Fibroblast of skin of abdomen (primary cell): ENCODE measurements at regions not wholly inside any gene's neighbourhood (a gene's known extent, or its start where the extent isn't known, plus 50 kb on each side); places are given as distances from the start of the nearest gene placed in this dataset.

ENCODE experiments used
- DNase-seq: peaks from one replicate; pipeline ENCODE4 v3.0.0-alpha.2; 2013

GRCh38 chr6:91683240-91683639 is 1096.4 kb upstream of the MAP3K7 start:
- no peak for DNase-seq

GRCh38 chr6:91681296-91681695 is 1094.4 kb upstream of the MAP3K7 start:
- DNase-seq = no peak

- DNase-seq = no peak
These were observed 1092.0 kb upstream of the MAP3K7 start for GRCh38 chr6:91678679-91679446.

- no peak for DNase-seq
These were observed 1085.3 kb upstream of the MAP3K7 start for GRCh38 chr6:91672201-91672600.

DNA sequence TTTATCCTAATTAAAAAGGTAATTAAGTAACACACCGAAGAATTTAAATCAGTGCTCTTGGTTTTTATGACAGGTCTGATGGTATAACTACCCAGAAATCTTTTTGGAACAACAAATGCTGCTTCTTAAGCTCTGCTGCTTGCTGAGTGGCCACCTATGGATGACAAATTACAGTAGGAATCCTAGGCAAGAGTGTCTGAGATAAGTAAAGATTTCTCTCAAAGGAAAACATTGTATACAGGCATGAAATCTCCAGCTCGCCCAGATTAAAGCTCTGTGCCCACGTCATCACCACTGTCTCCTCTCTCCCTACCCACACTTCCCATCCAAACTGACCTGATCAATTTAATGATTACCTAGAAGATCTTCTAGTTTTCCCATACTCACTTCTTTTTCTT is 1083.0 kb upstream of the MAP3K7 start:
- DNase-seq = no peak

DNA sequence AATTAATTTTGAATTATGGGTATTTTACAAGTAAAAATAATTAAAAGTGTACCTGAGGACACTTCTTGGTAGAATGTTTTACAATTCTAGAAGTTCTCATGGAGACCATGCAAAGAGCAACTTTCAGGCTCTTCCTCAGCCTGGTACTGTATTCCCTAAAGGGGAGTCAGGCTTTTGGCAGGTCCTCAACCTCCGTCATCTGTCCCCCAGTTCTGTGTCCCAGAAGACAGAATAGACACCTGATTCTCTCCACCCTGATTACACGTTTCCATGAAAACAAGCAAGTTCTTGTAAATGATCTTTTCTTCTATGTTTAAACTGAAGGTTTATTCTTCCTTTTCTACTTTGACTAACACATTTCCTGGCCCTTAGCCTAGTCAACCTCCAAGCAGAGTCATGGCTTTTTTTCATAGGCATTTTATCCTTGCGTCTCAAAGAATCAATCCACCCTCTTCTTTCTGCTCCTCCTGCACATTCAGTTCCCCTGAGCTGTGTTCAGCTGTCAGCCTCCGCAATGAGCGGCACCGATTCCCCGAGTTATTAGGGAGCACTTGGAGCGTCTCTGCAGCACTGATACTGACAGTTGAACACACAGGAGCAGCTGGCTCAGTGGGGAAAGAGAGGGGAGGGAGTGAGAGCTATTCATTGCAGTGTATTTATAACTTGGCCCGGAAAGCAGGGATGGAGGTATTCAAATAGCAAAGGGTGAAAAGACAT is 1082.4 kb upstream of the MAP3K7 start:
- DNase-seq = no peak

- DNase-seq = no peak
These were observed 1080.7 kb upstream of the MAP3K7 start for GRCh38 chr6:91667596-91667995.

DNA sequence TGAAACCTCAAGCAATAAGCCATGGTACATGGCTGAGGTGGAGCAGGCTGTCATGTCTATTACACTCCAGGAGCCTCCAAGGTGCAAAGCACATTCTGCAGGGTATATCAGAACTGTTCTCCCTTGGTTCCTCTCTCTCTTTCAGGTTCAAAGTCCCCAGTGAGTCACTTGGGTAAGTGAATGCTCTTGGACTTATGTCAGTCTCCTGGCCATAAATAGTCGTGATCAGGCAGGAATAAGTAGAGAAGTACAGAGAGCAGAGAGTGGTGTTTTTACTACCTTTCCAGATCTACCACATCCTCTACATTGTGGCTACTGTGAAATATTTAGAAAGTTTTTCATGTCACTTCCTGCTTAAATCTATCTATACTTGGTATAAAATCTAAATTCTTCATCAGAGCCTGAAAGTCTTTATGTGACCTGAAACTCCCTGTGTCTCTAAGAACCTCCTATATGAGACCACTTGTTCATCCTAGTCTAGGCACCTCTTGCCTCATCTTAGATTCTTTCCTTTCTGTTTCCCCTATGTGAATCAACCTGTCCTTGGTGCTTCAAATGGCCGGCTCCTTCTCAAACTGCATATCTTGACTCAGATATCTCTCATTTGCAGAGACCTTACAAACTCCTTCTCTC is 1077.6 kb upstream of the MAP3K7 start:
- DNase-seq = no peak

DNA sequence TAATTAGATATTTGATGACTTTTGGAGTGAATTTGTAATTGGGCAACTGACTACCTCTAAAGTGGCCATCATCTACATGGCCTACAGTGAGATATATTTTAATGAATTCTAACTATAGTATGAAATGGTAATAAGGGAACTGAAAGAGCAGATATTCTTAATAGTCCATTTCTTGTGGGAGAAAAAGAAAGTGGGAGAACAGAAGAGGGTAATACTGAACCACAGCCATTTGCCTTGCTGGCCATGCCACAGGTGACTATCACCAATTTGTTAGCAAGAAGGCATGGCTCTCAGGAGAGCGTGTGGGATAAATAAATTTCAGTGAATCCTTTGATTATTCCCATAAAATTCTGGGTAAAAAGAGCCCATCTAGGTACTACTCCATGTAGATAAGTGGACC is 1074.0 kb upstream of the MAP3K7 start:
- DNase-seq = no peak

GRCh38 chr6:91659891-91660290 is 1073.0 kb upstream of the MAP3K7 start:
- no peak for DNase-seq

DNA sequence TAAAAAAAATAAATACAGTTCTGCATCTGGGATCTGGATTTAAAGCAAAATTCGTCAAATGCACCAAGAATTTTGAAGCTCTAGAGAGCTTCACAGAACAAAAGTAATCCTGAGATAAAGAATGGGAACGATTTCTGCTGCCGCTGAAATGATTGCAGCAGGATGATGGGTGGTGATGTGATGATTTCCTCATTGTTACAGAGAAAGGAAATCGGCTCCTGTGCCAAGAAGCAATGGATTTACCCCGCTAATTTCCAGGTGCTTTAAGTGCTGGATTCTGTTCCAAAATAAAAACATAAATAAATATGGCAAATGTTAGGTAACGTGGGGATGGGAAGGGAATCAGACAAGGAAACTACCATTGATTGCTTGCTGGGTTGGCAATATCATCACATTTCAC is 1067.9 kb upstream of the MAP3K7 start:
- no peak for DNase-seq

GRCh38 chr6:91654357-91654756 is 1067.5 kb upstream of the MAP3K7 start:
- no peak for DNase-seq

DNA sequence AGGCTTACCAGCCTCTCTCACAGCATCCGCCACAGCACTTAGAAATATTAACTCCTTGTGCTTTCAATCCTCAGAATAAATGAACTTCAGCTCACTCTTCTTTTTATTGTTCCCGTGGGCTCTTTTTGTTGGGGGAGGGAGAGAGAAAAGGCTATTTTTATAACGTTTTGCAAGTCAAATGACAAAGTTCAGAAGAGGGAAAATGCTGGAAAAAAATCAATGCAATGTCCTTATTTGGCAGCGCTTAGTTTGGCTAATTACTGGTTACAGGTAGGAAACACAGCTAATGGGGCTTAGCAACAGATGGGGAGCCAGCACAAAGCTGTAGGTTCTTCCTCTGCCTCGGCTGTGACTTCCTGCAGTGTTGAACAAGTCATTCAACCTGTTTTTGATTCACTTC is 1067.0 kb upstream of the MAP3K7 start:
- DNase-seq = no peak

DNA sequence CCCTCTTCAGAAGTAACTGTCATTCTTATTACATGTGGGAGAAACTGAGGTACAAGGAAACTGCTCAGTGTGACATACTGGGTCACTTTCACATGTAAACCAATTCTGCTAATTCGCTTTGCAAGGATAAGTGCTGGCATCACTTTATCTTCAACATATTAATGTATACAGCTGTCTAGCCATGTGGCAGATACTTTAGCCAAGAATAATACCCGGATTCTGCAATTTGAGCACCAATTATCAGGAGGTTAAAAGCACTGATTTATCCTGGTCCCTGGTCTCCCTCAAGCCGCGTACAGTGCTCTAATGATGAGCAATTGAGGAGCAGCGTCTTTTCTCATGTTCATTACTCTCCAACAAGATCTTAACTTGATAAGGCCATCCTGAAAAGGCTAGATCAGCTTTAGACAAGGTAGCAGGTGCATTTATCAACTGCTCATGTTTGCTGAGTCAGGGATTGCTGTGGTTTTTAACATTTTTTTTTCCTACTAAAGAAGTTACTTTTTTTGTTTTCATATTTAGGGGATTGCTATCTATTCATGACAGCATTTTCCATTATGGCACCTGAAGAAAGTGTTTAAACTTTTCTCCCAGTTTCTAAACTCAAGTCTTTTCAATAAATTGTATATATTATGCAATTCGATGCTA is 1066.3 kb upstream of the MAP3K7 start:
- DNase-seq = no peak

GRCh38 chr6:91646649-91647048 is 1059.8 kb upstream of the MAP3K7 start:
- no peak for DNase-seq

DNA sequence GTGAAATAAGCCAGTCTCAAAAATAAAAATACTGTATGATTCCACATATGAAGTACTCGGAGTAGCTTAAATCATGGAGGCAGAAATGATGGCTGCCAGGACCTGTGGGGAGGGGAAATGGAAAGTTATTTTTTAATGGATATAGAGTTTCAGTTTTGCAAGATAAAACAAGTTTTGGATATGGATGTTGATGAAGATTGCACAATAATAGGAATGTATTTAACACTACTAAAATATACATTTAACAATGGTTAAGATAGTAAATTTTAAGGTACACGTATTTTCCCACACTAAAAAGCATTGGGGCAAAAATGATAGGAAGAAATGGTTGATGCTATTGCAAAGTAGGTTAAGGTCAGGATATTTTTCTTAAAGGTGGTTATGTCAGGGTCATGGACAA is 1058.9 kb upstream of the MAP3K7 start:
- DNase-seq = no peak

GRCh38 chr6:91637217-91637616 is 1050.3 kb upstream of the MAP3K7 start:
- DNase-seq = no peak

- DNase-seq = no peak
These were observed 1047.9 kb upstream of the MAP3K7 start for GRCh38 chr6:91634791-91635190.

DNA sequence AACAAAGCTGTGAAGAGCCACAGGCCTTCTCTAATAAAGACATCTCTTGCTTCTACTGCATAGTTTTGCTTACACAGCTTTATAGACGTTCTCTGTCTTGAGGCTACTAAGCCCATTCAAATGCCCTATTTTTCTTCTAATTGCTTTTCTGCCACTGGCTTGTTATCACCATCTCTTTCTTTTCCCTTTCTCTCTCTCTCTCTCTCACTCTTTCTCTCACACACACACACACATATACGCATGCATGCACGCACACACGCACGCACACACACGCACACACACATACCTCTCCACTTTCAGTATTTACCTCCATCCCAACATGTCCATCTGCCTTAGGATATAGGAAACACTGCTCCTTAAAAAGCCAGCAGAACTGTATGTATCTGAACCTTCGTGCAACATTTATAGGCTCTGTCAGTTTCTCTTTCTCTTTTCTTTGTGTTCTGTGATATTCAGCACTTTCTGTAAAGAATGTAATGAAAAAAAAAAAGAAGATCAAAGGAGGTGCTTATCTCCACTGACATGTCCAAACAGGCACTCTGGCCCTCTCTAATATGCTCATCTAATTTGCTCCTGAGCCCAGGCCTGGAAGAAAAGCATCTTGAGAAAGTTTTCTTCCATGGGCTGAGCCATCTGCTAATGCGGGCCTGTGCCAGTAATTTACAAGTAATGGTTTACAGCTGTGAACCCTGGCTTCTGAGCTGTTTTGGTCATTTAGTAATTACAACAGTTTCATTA is 1046.7 kb upstream of the MAP3K7 start:
- DNase-seq = no peak

DNA sequence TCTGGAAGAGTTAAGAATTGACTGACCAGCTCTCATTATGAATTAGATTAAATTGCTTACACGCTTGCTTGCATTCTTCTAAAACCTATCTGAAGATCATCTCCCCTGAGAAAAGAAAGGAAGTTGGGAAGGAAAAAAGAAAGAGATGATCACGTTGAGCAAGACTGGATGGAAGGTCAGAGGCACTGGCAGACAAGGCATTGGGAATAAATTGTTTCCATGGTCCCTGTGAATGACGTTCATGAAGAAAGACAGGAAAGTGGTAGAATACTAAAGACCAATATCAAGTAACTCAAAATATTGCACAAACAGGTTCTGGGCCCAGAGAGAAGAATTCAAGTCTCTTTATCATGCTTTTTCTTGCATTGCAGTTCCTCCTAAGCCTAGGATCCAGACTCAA is 1045.4 kb upstream of the MAP3K7 start:
- DNase-seq = no peak

DNA sequence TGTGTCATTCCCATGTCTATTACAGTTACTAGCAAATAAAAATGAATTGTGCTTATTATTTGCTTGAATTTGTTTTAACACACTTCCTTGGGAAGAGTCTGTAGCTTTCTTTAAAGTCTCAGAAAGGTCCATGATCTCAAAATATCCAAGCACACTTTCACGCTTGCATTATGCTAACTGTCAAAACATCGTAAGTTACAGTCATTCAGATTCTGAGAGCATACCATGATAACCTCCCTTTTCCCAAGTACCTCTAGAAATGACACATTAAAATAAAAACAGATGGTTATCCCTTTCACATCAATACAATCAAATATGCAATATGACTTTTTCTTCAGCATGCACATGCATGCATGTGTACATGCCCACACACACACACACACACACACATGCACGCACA is 1044.4 kb upstream of the MAP3K7 start:
- no peak for DNase-seq

DNA sequence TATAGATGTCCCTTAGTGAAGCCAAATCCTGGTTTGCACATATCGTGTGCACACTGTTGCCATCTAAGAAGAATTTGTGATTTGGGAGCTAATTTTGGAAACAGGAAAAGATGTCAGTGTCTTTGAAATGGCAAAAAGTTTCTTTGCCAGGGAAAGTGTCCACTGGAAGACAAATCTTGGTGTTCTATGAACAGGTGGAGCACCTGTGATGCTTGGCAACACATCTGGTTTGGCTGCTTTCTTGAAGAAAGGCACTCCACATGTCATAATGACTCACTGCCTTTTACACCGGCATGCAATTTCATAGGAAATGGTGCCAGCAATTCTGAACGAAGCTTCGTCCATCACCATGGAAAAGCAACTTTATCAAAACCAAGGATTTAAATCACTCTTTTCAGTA is 1040.0 kb upstream of the MAP3K7 start:
- DNase-seq = no peak

DNA sequence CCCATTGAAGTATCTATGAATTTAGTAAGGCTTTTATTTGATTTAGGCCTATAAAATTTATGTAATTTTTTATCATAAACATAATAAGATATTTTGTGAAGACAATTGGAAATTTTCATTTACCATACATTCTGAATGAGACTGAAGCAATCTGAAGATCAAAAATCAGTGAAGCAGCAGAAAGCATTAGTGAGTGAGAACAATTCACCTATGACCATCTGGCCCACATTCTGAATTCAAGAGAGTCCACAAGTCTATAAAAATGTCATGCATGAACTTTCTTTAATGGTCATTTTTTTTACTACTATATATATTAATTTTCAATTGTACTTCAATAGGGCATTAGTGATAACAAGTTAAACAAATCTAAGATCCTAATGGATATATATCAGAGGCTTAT is 1026.6 kb upstream of the MAP3K7 start:
- no peak for DNase-seq
